SIG-M5 treated with dmso at 0.1 percent for 504 hours (cell line): ENCODE measurements at regions not wholly inside any gene's neighbourhood (a gene's known extent, or its start where the extent isn't known, plus 50 kb on each side); places are given as distances from the start of the nearest gene placed in this dataset.

ENCODE experiments used
- DNase-seq: peaks from one replicate; lab custom pipeline; 2025; ENCODE audit not compliant: unreplicated experiment; lab: John Stamatoyannopoulos, UW

- no peak for DNase-seq
Measured at GRCh38 chr3:135849827-135850226, 115.7 kb upstream of the PPP2R3A start.

GRCh38 chr3:135851201-135852081 is 114.1 kb upstream of the PPP2R3A start:
- DNase-seq: no peak

GRCh38 chr3:135853981-135854380 is 111.5 kb upstream of the PPP2R3A start:
- DNase-seq: no peak

GRCh38 chr3:135860761-135861160 is 104.8 kb upstream of the PPP2R3A start:
- DNase-seq: no peak

GRCh38 chr3:135862361-135862760 is 103.2 kb upstream of the PPP2R3A start:
- no peak for DNase-seq

- no peak for DNase-seq
Measured at GRCh38 chr3:135864060-135864459, 101.5 kb upstream of the PPP2R3A start.

- DNase-seq: no peak
Measured at GRCh38 chr3:135865085-135865484, 100.4 kb upstream of the PPP2R3A start.

- DNase-seq: no peak
Measured at GRCh38 chr3:135865553-135865952, 100.0 kb upstream of the PPP2R3A start.

- DNase-seq: no peak
Measured at GRCh38 chr3:135867911-135868310, 97.6 kb upstream of the PPP2R3A start.

GRCh38 chr3:135868801-135869200 is 96.7 kb upstream of the PPP2R3A start:
- no peak for DNase-seq

- DNase-seq: no peak
Measured at GRCh38 chr3:135869439-135870105, 96.0 kb upstream of the PPP2R3A start.

GRCh38 chr3:135871311-135871710 is 94.2 kb upstream of the PPP2R3A start:
- no peak for DNase-seq

GRCh38 chr3:135874035-135874434 is 91.5 kb upstream of the PPP2R3A start:
- no peak for DNase-seq

- no peak for DNase-seq
Measured at GRCh38 chr3:135878501-135878900, 87.0 kb upstream of the PPP2R3A start.

GRCh38 chr3:135885885-135886284 is 79.6 kb upstream of the PPP2R3A start:
- DNase-seq: no peak

- no peak for DNase-seq
Measured at GRCh38 chr3:135887220-135887619, 78.3 kb upstream of the PPP2R3A start.

GRCh38 chr3:135889443-135889842 is 76.1 kb upstream of the PPP2R3A start:
- DNase-seq: no peak

GRCh38 chr3:135891121-135891520 is 74.4 kb upstream of the PPP2R3A start:
- DNase-seq: no peak

GRCh38 chr3:135895106-135895733 is 70.3 kb upstream of the PPP2R3A start:
- DNase-seq: peak; percentile 67

- no peak for DNase-seq
Measured at GRCh38 chr3:135895734-135896121, 69.8 kb upstream of the PPP2R3A start.

GRCh38 chr3:135896613-135897012 is 68.9 kb upstream of the PPP2R3A start:
- DNase-seq: no peak

- DNase-seq: no peak
Measured at GRCh38 chr3:135897715-135898114, 67.8 kb upstream of the PPP2R3A start.
